HG03159 (cell line): ENCODE measurements at regions not wholly inside any gene's neighbourhood (a gene's known extent, or its start where the extent isn't known, plus 50 kb on each side); places are given as distances from the start of the nearest gene placed in this dataset.
A peak's percentile ranks its signal among the peaks of the same experiment; 100 is the strongest.

Experiments
- ATAC-seq: cut with Tn5 transposase; IDR thresholded peaks from one replicate; pipeline ENCODE4 v1.9.1; 2021; ENCODE audit warnings: mild to moderate bottlenecking, moderate library complexity; ENCODE audit not compliant: unreplicated experiment

DNA sequence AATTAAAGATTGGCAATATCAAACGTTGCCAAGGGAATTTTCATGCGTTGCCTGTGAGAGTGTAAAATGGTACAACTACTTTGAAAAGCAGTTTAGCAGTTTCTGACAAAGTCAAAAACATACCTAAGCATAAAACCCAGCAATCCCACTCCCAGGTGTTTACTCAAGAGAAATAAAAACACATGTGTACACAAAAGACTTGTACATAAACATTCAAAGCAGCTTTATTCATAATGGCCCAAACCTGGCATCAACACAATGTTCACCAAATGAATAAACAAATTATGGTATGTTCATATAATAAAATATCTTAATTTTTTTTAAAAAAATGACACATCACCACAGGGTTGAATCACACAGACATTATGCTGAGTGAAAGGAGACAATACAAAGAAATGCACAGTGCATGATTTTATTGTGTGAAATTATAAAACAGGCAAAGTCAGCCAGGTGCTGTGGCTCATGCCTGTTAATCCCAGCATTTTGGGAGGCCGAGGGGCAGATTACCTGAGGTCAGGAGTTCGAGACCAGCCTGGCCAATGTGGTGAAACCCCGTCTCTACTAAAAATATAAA is 240.4 kb upstream of the MARCKS start:
- ATAC-seq, result no peak

DNA sequence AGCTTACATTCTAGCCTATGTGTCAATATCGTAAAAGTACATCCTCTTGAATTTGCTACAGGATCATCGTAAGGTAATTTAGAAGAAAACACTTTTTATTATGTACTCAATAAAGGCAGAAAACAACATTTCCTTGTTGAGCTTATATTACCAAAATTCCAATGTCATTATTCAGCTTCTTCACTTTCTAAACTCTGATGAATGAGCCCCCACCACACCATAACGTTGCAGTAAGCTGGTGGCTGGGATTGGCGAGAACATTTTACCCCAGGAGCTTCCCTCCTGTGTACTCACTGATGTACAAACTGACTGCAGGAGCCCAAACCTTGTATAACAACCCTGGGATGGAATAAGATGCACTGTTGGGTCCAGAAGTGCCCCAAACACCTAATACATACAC is 238.1 kb upstream of the MARCKS start:
- no peak for ATAC-seq

DNA sequence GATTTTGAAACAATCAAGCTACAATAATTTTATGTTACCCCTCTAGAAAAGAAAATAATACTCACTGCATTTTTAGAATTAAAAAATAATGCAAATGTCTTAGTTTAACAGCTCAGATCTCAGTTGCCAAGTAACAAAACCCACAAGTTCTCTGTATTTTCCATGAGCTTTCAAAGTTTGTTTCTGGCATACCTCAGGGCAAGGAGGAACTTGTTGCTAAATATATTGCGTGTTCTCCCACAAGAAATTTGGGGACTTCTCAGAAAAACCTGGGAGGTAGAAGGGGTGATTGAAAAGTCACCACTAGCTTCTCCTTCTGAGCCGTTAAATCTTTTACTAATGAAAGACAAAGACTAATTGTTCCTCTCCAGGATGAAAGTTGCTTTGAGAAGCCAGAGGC is 236.8 kb upstream of the MARCKS start:
- no peak for ATAC-seq

DNA sequence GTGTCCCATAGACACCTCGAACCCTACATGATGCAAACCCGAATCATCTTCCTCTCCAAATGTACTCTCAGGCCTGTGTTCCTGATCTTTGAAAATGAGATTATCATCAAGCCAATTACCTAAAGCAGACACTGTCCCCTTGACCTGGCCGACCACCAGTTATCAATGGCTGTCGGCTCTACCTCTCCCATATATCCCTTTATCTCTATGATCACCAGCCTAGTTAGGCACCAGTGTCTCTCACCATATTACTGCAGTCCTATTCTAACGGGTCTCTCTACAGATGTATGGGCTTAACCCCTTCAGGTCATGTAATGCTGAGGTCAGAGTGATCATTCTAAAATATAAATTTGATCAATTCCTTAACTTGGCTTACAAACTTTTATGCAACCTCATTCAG is 234.9 kb upstream of the MARCKS start:
- ATAC-seq, result no peak

DNA sequence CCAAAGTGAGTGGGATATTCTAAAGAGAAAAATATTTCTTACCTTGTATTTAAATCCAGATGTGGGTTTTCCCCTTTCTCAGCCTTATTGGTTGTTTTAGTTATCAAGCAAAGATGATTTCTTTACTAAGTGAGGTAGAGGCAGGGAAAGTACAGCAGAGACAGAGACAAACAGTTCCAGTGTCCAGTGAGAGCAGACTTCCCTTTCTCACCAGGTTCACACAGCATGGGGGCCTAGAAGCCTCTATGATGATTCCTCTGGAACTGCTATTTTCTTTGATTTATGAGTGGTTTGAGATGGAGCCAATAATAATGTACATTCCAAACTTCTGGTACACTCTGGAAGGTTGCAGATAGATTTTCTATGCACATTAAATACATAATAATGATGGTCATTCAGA is 234.0 kb upstream of the MARCKS start:
- ATAC-seq, result no peak

DNA sequence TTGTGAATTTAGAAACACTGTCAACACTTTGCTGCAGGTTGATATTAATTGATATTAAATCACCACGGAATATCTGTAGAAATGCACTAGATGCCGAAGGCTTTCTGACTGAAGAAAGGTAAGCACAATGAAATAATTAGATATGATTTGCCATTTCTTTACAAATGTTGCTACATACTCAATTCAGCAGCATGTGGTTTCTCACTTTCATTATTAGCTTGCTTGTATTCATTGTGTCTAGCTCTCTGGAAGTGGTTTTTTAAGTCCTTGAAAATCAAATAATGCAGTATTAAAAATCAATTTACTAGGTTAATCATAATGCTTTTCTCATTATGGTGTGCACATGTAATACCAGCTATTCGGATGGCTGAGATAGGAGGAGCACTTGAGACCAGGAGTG is 231.3 kb upstream of the MARCKS start:
- ATAC-seq, result peak; percentile 38

DNA sequence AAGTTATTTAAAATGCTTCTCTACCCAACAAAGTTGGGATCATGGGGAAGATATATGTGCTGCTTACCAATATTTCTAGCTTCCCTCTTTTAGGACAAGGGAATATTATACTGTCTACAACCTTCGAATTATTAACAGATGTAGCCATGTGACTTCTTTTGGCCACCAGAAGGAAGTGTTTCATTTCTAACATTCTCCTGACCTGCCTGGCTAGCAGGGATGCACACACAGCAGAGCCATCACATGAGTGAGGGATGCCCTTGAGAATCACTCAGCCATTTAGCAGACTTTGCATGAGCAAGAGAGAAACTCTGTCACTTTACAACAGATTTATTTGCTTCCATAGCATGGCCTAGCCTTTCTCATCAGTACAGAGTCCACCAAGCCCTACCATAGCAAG is 230.7 kb upstream of the MARCKS start:
- ATAC-seq, result peak; percentile 16

DNA sequence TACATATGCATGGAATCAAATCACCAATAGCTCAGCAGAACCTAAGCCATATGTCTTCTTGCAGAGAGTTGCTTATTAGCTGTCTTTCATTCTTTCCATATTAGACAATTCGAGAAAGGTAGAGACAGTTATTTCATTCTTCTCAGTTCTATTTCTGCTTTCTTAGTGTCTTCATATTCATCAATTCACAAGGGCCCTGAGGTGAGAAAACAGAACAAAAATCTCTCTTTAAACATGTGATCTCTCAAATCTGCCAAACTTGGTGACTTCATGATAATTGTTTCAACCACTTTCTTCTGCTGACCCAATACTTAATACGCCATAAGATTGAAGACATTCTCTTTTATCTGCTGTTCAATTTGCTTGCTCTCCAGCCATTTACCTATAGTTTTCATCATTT is 229.7 kb upstream of the MARCKS start:
- peak; percentile 17 for ATAC-seq

DNA sequence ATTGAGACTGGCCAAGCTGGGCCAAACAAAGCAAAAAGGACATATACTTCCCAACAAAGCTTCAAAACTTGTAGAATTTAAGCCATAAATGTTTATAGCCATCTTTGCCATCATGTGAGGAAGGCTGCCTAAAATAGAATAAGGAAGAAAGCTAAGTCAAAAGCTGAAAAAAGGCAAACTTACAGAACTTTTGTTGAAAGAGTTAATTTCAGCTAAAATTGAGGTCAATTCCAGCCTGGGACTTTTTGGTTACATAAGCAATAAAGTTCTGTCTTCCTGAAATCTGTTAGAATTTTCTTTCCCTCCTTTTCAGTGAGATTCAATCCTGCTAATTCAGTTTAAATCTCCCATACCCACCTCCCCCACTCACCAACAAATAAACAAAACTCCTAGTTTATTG is 227.9 kb upstream of the MARCKS start:
- no peak for ATAC-seq

DNA sequence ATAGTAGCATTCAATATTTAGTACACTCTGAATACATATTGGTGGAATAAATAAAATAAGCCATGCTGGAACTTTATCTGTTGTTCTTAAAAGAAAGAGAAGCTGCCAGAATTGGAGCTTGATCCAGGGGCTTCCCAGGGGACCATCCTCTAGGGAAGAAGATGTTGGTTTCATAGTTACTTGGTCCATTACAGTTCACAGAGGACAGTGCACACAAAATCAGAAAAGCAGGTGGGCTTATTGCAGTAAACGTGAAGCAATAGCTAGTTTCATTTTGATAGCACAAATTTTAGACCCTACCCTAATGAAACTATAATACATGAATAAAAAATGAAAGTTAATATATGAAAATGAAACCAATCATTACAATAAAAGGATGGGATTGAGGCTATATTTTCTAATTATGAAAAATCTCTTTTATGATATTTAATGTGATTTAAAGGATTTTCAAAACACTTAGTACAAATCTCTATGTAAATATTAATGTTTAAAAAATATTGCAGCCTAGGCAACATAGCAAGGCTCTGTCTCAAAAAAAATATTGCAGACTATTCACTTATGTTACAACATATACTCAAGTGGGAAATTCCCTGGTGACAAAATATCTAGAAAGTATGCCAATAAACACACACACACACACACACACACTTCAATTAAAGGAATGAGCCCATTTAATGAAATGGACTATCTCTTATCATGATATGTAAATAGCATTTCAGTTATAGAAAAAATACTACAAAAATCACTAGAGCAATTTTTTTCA is 227.0 kb upstream of the MARCKS start:
- ATAC-seq, result no peak

DNA sequence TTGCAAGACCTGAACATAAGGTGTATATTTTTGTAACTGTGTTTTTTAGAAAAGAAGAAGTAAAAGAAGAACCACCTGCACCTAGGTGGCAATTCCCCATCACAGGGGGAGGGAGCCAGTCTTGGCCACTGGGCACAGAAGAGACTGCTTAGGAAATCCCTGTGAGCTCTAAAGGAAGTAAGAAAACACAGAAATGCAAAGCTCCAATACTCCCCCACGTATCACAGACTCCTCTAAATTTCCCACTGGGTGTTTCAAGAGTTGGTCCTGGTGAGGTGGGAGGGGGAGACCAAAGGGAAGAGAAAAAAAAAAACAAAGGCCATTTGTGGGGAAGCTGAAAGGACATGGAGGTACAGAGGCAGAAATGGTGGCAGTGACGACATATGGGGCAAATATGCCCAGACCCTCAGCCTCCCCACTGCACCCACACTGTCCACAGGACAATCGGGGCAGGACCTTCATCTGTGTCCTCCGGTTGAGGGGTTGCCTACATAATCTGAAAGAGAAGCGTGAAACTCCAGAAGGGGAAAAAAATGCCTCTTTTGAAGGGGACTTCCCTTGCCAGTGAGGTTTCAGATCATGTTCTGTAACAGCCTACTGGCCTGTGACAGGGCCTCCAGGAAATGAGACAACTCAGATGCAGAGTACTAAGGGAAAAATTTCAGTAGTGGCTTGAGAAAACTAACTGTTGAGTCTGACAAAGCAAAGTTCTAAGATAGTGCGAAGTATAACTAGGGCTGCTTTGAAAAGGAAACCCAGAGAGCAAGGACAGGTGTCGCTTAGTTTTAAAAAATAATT is 226.2 kb upstream of the MARCKS start:
- peak; percentile 56 for ATAC-seq

DNA sequence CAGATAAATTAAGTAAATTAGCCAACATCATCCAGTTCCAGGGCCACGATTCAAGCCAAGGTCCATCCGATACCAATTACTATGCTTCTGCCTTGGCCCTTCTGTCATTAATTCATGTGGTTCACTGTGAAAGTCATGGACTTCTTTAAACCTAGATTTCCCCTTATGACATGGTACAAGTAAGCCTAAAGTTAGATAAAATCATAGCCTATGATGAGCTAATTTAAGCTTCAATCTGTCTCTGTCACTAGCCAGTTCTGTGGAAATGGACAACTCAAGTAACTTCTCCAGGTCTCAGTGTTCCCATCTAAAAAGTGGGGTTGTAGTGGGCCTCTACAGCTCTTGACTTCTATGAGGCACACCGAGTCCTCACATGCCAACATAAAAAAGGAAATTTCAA is 225.5 kb upstream of the MARCKS start:
- no peak for ATAC-seq

DNA sequence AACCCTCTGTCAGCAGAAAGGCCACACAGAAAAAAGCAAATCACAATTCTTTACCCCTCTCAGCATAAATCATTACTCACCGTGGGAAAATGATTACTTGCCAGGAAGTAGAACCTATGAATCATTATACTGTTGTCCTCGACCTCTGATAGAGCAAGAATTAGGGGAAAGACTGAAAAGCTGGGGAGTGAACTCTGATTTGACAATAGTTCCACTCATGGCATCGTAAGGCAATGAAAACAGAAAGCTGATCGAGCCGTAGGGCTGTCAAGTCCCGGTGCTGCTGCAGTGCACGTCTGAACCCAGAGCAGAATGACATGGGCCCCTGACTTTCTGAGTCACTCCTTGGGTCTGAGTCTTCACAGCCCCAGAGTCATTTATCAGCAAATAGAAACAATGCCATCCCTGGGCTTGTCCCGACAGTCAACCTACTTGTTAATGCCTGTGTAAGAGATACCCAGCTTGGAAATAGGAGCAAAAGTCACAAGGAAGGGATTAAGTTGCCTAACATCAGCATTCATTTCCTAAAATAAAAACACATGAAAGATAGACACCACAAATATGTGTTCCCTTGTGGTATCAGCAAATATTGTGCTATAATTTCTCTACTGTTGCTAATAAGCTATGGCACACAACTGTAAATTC is 224.8 kb upstream of the MARCKS start:
- ATAC-seq, result peak; percentile 37

DNA sequence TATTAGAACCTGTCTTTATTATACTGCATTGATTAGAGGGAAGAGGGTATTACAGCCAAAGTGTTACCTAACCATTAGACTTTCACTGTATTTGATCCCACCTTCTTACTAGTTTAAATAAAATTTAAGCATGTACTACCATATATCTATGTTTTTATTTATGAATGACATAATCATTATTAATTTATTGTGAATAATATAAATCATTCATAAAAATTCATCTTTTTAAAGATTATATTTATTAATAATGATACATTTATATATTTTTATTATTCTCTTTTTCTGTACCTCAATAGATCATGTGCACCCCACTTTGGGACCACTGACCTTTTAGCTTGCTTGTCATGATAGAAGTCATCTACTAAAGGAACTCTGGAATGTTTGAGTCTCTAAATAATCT is 223.5 kb upstream of the MARCKS start:
- ATAC-seq, result no peak

DNA sequence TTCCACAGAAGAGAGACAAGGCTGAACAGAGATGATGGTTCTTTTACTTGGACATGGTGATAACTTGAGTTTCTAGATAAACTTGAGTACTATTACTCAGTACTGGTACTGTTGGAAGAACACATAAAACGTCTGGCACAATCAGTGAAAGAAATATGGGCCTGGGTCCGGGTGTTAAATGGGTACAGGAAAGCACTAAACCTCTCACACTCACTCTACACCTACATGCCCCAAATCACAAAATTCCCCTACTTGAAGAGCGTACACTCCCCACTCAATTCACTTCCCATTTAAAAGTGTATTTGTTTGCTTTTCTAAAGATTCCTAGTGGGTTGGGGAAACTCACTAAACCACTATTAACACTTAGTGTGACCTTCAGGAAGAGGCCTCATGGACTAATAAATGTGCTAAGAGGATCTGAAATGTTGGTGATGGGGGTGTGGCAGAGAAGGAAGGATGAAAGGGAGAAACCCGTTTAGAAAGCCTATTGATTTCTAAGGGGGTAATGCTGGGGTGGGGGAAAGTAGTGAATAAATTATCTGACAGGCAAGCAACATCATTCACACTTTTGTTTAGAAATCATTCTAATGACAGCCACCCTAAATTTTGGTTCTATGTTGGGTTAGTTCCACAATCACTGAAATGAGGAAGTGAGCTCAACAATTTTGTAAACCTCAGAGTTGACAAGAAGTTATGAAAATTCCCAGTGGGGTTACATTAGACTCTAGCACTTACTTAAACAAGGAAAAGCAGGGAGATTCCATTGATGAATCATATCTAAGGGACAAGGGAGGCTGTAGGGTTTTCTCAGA is 222.6 kb upstream of the MARCKS start:
- ATAC-seq, result peak; percentile 23

DNA sequence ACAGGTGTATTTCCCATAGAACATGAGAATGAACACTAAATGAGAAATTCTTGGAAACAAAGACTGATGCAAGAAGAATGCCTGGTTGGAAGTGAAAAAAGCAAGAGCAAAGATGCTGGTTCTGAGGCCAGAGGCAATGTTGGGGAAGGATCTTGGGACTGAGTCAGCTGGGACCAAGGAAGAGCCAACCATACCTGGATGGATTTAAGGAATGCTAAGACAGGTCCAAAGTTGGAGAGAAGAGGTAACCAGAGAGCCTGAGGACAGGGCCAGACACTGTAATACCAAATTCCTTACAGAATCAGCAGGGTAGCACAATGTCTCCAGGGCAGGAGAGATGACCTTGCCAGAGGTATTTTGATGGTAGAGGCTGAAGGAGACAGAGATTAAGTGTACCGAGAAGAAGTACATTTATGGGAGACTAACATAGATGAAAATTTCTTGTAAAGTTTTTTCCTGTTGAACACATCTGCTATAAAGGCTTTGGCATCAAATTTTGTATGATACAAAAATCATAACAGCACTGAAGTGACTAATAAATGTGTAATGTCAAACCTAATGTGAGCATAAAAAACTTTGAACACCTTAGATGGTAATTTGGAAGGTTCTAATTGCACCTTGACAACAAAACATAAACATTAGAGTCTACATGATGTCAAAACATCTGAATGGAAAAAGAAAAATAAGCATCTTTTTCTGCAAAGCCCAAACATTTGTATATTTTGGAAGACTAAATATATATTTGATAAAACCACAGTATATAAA is 221.7 kb upstream of the MARCKS start:
- ATAC-seq, result no peak

DNA sequence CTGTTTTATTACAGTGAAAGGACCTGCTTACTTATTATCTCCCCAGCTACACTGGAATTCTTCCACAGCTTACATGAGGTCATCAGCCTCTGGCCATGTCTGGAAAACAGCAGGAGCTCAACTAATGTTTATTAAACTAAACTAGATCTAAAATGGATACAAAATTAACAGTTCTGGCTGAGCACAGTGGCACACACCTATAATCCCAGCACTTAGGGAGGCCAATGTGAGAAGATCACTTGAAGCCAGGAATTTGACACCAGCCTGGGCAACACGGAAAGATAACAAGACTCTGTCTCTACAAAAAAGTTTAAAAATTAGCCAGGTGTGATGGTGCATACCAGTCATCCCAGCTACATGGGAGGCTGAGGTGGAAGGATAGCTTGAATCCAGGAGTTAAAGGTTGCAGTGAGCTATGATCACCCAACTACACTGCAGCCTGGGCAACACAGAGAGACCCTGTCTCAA is 220.8 kb upstream of the MARCKS start:
- no peak for ATAC-seq

DNA sequence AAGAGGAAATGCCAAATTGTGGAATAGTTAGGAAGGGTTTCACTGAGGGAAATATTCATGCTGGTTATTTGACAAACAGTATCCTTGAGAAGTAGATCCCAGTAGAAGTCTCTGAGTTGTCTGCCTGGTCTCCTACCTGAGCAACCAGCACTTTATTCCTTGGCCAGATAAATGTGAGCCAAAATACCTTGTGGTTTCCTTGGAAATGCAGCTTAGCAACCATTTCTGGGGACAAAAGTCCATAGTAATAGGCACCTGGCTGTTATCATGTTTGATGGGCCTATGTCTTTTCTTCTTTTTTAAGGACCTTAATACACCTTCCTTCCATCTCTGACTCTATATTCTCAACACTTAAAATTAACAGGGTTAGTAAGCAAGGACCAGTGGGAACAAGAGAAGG is 217.1 kb upstream of the MARCKS start:
- ATAC-seq, result no peak

DNA sequence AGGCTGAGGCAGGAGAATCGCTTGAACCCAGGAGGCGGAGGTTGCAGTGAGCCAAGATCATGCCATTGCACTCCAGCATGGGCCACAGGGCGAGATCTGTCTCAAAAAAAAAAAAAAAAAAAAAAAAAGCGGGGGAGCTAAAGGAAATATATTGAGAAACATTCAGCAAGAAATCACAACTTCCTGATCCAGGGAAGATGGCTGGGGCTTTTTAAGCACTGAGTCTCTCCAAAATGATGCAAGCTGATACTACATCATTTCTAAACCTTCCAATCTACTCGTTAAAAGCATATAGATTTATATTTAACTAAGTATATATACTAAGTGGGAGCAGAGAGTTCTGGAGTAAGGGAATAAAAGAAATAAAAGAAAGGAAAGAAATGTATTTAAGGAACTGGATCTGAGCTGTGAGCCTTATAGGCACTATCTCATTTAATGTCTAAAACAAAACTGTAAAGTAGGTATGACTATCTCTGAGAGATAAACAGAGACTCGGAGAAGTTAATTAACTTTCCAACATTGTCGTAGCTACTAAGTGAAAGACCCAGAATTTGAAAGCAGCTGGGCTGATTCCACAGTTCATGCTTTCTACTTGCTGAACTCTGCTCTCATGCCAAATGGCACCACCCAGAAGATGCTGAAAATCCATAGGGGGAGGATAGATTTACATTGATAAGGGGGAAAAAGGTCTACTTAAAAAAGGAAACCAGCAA is 215.0 kb upstream of the MARCKS start:
- no peak for ATAC-seq
